ENCODE measurements at regions not wholly inside any gene's neighbourhood (a gene's known extent, or its start where the extent isn't known, plus 50 kb on each side); places are given as distances from the start of the nearest gene placed in this dataset.

- Histone ChIP-seq H3K27ac (ENCODE audit: low read length) (no peak overlapping the region), H3F3A (ENCODE audit: insufficient read depth, low read length, poor library complexity, severe bottlenecking) (no peaks in the 10 kb centered on the region), H4K20me1 (ENCODE audit: insufficient read depth) (no peaks in the 10 kb centered on the region), H3K9me3 (ENCODE audit: low read length) (no peaks in the 10 kb centered on the region), H3K4me3 (ENCODE audit: low read length) (no peak overlapping the region), H3K36me3 (ENCODE audit: insufficient read depth, low read length) (no peaks in the 10 kb centered on the region), H3K9ac (ENCODE audit: low read length) (no peak overlapping the region), H3K79me2 (replicated peaks; ENCODE audit: insufficient read depth, low read length) (no peaks in the 10 kb centered on the region), H3K9me2 (ENCODE audit: insufficient read depth, low read length) (no peaks in the 10 kb centered on the region), H3K4me2 (ENCODE audit: low read length) (no peak overlapping the region), H3K27me3 (ENCODE audit: insufficient read depth, low read depth, low read length) (no peaks in the 10 kb centered on the region), H2AFZ (ENCODE audit: low read depth, low read length) (no peak overlapping the region)
- TF ChIP-seq SMC3 (conservative IDR thresholded peaks at IDR 0.05; ENCODE audit: poor library complexity): no peak
- TF ChIP-seq TAF1 (IDR thresholded peaks at IDR 0.05; ENCODE audit: low read depth): no peak
- TF ChIP-seq EP300 (conservative IDR thresholded peaks at IDR 0.05; ENCODE audit: poor library complexity, severe bottlenecking): no peak
- no peak for TF ChIP-seq RAD21 (conservative IDR thresholded peaks at IDR 0.05)
- TF ChIP-seq POLR2AphosphoS5 (IDR thresholded peaks at IDR 0.05): no peak
- no peak for TF ChIP-seq REST (IDR thresholded peaks at IDR 0.05; ENCODE audit: borderline replicate concordance)
- TF ChIP-seq EZH2 (IDR thresholded peaks at IDR 0.05; ENCODE audit: borderline replicate concordance, insufficient read depth, low read length, poor library complexity, severe bottlenecking): no peak
- no peak for TF ChIP-seq MXI1 (conservative IDR thresholded peaks at IDR 0.05; ENCODE audit: poor library complexity, severe bottlenecking)
- TF ChIP-seq CTCF (IDR thresholded peaks at IDR 0.05; ENCODE audit: poor library complexity, severe bottlenecking): no peak
Measured at GRCh38 chr1:96979304-96980268, 258.0 kb downstream of the PTBP2 start.

GRCh38 chr1:96980448-96980847 is 258.9 kb downstream of the PTBP2 start:
- Histone ChIP-seq H3K4me2 (ENCODE audit: low read length) (no peak overlapping the region), H3K4me3 (ENCODE audit: low read length) (no peak overlapping the region), H2AFZ (ENCODE audit: low read depth, low read length) (no peak overlapping the region), H3K36me3 (ENCODE audit: insufficient read depth, low read length) (no peaks in the 10 kb centered on the region), H3K79me2 (replicated peaks; ENCODE audit: insufficient read depth, low read length) (no peaks in the 10 kb centered on the region), H4K20me1 (ENCODE audit: insufficient read depth) (no peaks in the 10 kb centered on the region), H3K9me3 (ENCODE audit: low read length) (no peaks in the 10 kb centered on the region), H3K9ac (ENCODE audit: low read length) (no peak overlapping the region), H3K27ac (ENCODE audit: low read length) (no peak overlapping the region), H3F3A (ENCODE audit: insufficient read depth, low read length, poor library complexity, severe bottlenecking) (no peaks in the 10 kb centered on the region), H3K9me2 (ENCODE audit: insufficient read depth, low read length) (no peaks in the 10 kb centered on the region), H3K27me3 (ENCODE audit: insufficient read depth, low read depth, low read length) (no peaks in the 10 kb centered on the region)
- TF ChIP-seq REST (IDR thresholded peaks at IDR 0.05; ENCODE audit: borderline replicate concordance): no peak
- no peak for TF ChIP-seq MXI1 (conservative IDR thresholded peaks at IDR 0.05; ENCODE audit: poor library complexity, severe bottlenecking)
- no peak for TF ChIP-seq SMC3 (conservative IDR thresholded peaks at IDR 0.05; ENCODE audit: poor library complexity)
- no peak for TF ChIP-seq TAF1 (IDR thresholded peaks at IDR 0.05; ENCODE audit: low read depth)
- TF ChIP-seq RAD21 (conservative IDR thresholded peaks at IDR 0.05): no peak
- no peak for TF ChIP-seq EP300 (conservative IDR thresholded peaks at IDR 0.05; ENCODE audit: poor library complexity, severe bottlenecking)
- no peak for TF ChIP-seq POLR2AphosphoS5 (IDR thresholded peaks at IDR 0.05)
- TF ChIP-seq EZH2 (IDR thresholded peaks at IDR 0.05; ENCODE audit: borderline replicate concordance, insufficient read depth, low read length, poor library complexity, severe bottlenecking): no peak
- TF ChIP-seq CTCF (IDR thresholded peaks at IDR 0.05; ENCODE audit: poor library complexity, severe bottlenecking): no peak

Data from neural cell (in vitro differentiated cells).